Natural killer cell (primary cell): ENCODE measurements at regions not wholly inside any gene's neighbourhood (a gene's known extent, or its start where the extent isn't known, plus 50 kb on each side); places are given as distances from the start of the nearest gene placed in this dataset.

Experiments
- ATAC-seq, 3 donors: fragments of 150-1000 bp in 2 of 3; fragments of 200-7000 bp in 1 of 3; cut with Tn5 transposase; 1 replicate in 1 of 3; 2 replicates in 2 of 3; pipeline ENCODE4 v1.10.0; 2021; ENCODE audit warnings: mild to moderate bottlenecking in 2 of 3, moderate library complexity in 2 of 3
- DNase-seq, 2 donors: peaks; one replicate each; pipeline versions ENCODE4 v3.0.0 to v3.0.0-alpha.2; 2013 to 2021; ENCODE audit warnings: mixed read lengths in 1 of 2
- H3K27ac ChIP-seq: one replicate; pipeline ENCODE4 v1.5.1; 2013; ENCODE audit warnings: mild to moderate bottlenecking, low read length
- H3K27me3 ChIP-seq: one replicate; pipeline ENCODE4 v1.6.1; 2013; ENCODE audit warnings: low read length; ENCODE audit not compliant: control insufficient read depth, insufficient read depth
- H3K36me3 ChIP-seq: one replicate; pipeline ENCODE4 v1.6.1; 2013; ENCODE audit warnings: low read length; ENCODE audit not compliant: control insufficient read depth, insufficient read depth
- H3K4me1 ChIP-seq: one replicate; pipeline ENCODE4 v1.6.1; 2013; ENCODE audit warnings: low read length; ENCODE audit not compliant: control insufficient read depth, insufficient read depth
- H3K4me3 ChIP-seq: one replicate; pipeline ENCODE4 v1.5.1; 2013; ENCODE audit warnings: low read length
- H3K9me3 ChIP-seq: one replicate; pipeline ENCODE4 v1.6.1; 2013; ENCODE audit warnings: low read length; ENCODE audit not compliant: control insufficient read depth, insufficient read depth
- H3K27ac Mint-ChIP-seq, 2 donors: one replicate each; pipeline ENCODE4 v1.8.0; 2022; ENCODE audit warnings: mild to moderate bottlenecking in 2 of 2, mixed read lengths in 2 of 2, moderate library complexity in 1 of 2
- H3K27me3 Mint-ChIP-seq, 2 donors: one replicate each; pipeline ENCODE4 v1.8.0; 2022; ENCODE audit warnings: low read depth in 2 of 2, mixed read lengths in 2 of 2
- H3K36me3 Mint-ChIP-seq: one replicate; pipeline ENCODE4 v1.8.0; 2022; ENCODE audit warnings: mixed read lengths
- H3K4me1 Mint-ChIP-seq, 2 donors: one replicate each; pipeline ENCODE4 v1.8.0; 2022; ENCODE audit warnings: mixed read lengths in 2 of 2
- H3K4me3 Mint-ChIP-seq: one replicate; pipeline ENCODE4 v1.8.0; 2022; ENCODE audit warnings: mild to moderate bottlenecking, moderate library complexity, mixed read lengths
- H3K9me3 Mint-ChIP-seq, 2 donors: one replicate each; pipeline ENCODE4 v1.8.0; 2022; ENCODE audit warnings: mixed read lengths in 2 of 2
- WGBS: methylation state at CpG from one replicate; pipeline ENCODE4 v1.1.7; 2013; ENCODE audit warnings: missing lambda C conversion rate; ENCODE audit not compliant: insufficient coverage; 5-methylcytosine and 5-hydroxymethylcytosine counted together
- intact Hi-C: fragments of 100-400 bp; cut with micrococcal nuclease; formaldehyde crosslinking; loops from one replicate; pipeline ENCODE4 v1.14.2; 2022
- TF ChIP-seq, protein P1 (sequence below): fragments of 200-600 bp; IDR thresholded peaks from one replicate; pipeline ENCODE4 v1.8.0; 2022; ENCODE audit warnings: antibody characterized with exemption

DNA sequence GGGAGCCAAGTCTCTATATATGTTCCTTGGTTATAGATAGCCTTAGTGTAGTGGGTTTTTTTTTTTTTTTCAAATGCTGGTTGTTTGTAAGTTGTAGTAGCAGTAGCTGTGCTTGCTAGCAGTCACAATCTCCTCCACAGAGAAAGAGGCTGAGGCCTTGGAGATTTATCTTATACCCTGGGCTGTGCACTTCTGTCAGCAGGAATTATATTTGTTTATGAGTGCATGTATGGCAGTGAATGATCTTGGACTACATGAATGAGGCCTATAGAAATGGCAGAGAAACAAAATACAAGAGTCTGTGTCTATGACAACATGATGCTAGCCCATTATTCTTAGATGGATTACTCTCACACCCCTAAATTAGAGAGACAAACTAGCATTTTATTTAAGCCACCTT lies 1674.2 kb upstream of the ADGRL3 start:
- H3K4me3 Mint-ChIP-seq: no peak overlapping the region
- H3K36me3 Mint-ChIP-seq: no peaks in the 10 kb centered on the region
- H3K27me3 Mint-ChIP-seq: no peaks in the 10 kb centered on the region

DNA sequence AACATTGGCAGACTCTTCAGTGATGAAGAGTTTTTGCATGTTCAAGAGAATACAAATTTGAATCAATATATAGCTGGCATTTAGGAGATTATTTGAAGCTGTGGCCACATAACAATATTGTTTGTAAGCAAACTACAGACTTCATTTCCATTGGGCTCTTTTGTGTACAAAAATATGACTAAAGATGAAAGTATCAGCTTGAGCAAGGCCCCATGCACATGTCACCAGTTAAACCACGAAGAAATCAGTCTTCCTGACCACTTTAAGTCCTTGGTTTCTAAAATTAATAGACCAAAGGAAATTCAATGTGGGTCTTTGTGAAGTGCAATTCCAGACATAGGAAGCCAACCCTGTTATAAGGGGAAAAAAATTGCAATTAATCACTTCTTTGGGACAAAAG lies 1664.6 kb upstream of the ADGRL3 start:
- Histone ChIP-seq H3K4me1 (no peaks in the 10 kb centered on the region), H3K36me3 (no peaks in the 10 kb centered on the region), H3K27me3 (no peaks in the 10 kb centered on the region), H3K4me3 (no peak overlapping the region), H3K27ac (no peak overlapping the region), H3K9me3 (no peaks in the 10 kb centered on the region)
- H3K9me3 Mint-ChIP-seq: peaks cover 6 to 9% of the 10 kb centered on the region in 2 donors
- DNase-seq (no peak), ATAC-seq (no peak)
- intact Hi-C loops: no loop called here
- H3K4me1 Mint-ChIP-seq: no peaks in the 10 kb centered on the region
- no peak overlapping the region for H3K27ac Mint-ChIP-seq
- TF ChIP-seq, protein P1, sequence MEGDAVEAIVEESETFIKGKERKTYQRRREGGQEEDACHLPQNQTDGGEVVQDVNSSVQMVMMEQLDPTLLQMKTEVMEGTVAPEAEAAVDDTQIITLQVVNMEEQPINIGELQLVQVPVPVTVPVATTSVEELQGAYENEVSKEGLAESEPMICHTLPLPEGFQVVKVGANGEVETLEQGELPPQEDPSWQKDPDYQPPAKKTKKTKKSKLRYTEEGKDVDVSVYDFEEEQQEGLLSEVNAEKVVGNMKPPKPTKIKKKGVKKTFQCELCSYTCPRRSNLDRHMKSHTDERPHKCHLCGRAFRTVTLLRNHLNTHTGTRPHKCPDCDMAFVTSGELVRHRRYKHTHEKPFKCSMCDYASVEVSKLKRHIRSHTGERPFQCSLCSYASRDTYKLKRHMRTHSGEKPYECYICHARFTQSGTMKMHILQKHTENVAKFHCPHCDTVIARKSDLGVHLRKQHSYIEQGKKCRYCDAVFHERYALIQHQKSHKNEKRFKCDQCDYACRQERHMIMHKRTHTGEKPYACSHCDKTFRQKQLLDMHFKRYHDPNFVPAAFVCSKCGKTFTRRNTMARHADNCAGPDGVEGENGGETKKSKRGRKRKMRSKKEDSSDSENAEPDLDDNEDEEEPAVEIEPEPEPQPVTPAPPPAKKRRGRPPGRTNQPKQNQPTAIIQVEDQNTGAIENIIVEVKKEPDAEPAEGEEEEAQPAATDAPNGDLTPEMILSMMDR: no peak
- H3K4me3 Mint-ChIP-seq: no peak overlapping the region
- 0% methylated on average over 1 of the region's 1 CpG for WGBS
- H3K27me3 Mint-ChIP-seq: no peaks in the 10 kb centered on the region
- H3K36me3 Mint-ChIP-seq: no peaks in the 10 kb centered on the region

More for the DNA sequence above, 1674.2 kb upstream of the ADGRL3 start:
- Histone ChIP-seq H3K27ac (no peak overlapping the region), H3K4me3 (no peak overlapping the region), H3K27me3 (no peaks in the 10 kb centered on the region), H3K4me1 (no peaks in the 10 kb centered on the region), H3K9me3 (no peaks in the 10 kb centered on the region), H3K36me3 (no peaks in the 10 kb centered on the region)
- H3K27ac Mint-ChIP-seq: no peak overlapping the region
- peaks cover 5 to 7% of the 10 kb centered on the region in 2 donors for H3K9me3 Mint-ChIP-seq
- H3K4me1 Mint-ChIP-seq: no peaks in the 10 kb centered on the region
- TF ChIP-seq, protein P1: no peak
- no peak for DNase-seq
- intact Hi-C loops: no loop called here
- no peak for ATAC-seq

DNA sequence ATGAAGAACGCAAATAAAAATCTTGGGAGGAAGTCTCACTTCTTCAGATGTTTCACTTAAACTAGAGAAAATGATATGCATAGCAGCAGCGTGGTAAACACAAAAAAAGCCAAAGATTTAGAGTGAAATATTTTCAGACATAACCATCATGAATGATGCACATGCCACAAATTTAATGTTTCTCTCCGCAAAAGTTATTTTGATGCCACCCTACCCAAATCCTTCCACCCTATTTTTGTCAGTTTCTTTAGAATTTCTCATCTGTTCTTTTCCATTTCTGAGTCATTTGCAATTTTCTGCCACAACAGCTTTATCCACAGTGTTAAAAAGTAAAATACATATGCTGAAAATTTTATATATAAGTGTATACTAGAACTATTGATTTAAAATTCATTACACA lies 1663.7 kb upstream of the ADGRL3 start:
- peaks cover 5 to 6% of the 10 kb centered on the region in 2 donors for H3K9me3 Mint-ChIP-seq
- H3K27ac Mint-ChIP-seq: no peak overlapping the region
- DNase-seq (no peak), ATAC-seq (no peak)
- H3K4me3 ChIP-seq: no peak overlapping the region
- no peaks in the 10 kb centered on the region for H3K36me3 Mint-ChIP-seq
- TF ChIP-seq, protein P1: no peak
- no peak overlapping the region for H3K27ac ChIP-seq
- no peaks in the 10 kb centered on the region for H3K36me3 ChIP-seq
- H3K27me3 ChIP-seq: no peaks in the 10 kb centered on the region
- H3K4me1 ChIP-seq: no peaks in the 10 kb centered on the region
- intact Hi-C loops: no loop called here
- no peaks in the 10 kb centered on the region for H3K9me3 ChIP-seq
- WGBS: 43% methylated on average over 3 of the region's 3 CpGs
- no peaks in the 10 kb centered on the region for H3K27me3 Mint-ChIP-seq
- no peak overlapping the region for H3K4me3 Mint-ChIP-seq
- no peaks in the 10 kb centered on the region for H3K4me1 Mint-ChIP-seq

DNA sequence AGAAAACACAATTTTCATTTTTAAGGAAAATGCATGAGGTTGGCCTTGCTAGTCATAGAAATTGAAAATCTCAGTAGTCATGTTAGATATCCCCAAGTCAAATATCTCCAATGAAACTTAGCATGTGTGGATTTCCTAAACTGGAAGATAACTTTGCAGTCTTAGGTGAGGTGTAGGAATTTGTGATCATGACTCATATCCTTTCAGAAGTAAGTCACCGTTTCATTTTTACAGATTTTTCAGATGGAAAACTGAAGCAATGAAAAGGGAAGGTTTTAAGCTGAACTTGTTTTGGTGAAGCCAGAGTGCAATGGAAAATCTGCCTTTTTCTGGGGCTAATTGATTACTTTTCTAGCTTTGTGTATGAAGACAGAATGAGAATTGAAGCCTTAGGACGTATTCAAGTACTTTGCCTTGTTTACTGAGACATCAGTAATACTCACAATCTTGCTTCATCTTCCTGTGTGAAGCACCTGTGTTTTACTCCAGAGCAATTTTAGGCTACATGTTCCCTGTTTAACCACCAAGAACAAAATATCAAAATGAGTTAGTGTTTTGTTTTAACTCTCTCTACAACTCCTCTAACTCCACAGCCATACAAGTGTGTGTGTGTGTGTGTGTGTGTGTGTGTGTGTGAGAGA lies 1662.8 kb upstream of the ADGRL3 start:
- no peak for ATAC-seq
- 25% methylated on average over 2 of the region's 2 CpGs for WGBS
- intact Hi-C loops: no loop called here

More for the DNA sequence above, 1662.8 kb upstream of the ADGRL3 start:
- H3K27ac ChIP-seq: no peak overlapping the region
- H3K4me3 ChIP-seq: no peak overlapping the region
- no peaks in the 10 kb centered on the region for H3K27me3 ChIP-seq
- no peaks in the 10 kb centered on the region for H3K4me1 Mint-ChIP-seq
- H3K4me1 ChIP-seq: no peaks in the 10 kb centered on the region
- no peak for DNase-seq
- H3K27me3 Mint-ChIP-seq: no peaks in the 10 kb centered on the region
- no peak overlapping the region for H3K4me3 Mint-ChIP-seq
- H3K9me3 ChIP-seq: no peaks in the 10 kb centered on the region
- H3K9me3 Mint-ChIP-seq: peaks cover 5% of the 10 kb centered on the region in 2 donors
- TF ChIP-seq, protein P1: no peak
- H3K27ac Mint-ChIP-seq: no peak overlapping the region
- no peaks in the 10 kb centered on the region for H3K36me3 Mint-ChIP-seq
- no peaks in the 10 kb centered on the region for H3K36me3 ChIP-seq
